ENCODE measurements at regions not wholly inside any gene's neighbourhood (a gene's known extent, or its start where the extent isn't known, plus 50 kb on each side); places are given as distances from the start of the nearest gene placed in this dataset.

- H3K27me3 ChIP-seq (replicated peaks; ENCODE audit: insufficient read depth), result no peaks in the 10 kb centered on the region
- TF ChIP-seq POLR2AphosphoS5 (IDR thresholded peaks at IDR 0.05) (no peak), POLR2A (IDR thresholded peaks at IDR 0.05) (no peak), CTCF (IDR thresholded peaks at IDR 0.05) (no peak)
- WGBS, result 49% methylated on average over 3 of the region's 3 CpGs
- intact Hi-C loops (cut with DNase I), result no loop called here
- no peaks in the 10 kb centered on the region for H3K36me3 ChIP-seq
- no peak overlapping the region for H3K4me3 ChIP-seq
- no peak for DNase-seq (ENCODE audit: low spot score)
- H3K4me1 ChIP-seq (replicated peaks), result no peaks in the 10 kb centered on the region
- no peaks in the 10 kb centered on the region for H3K9me3 ChIP-seq
- no peak overlapping the region for H3K27ac ChIP-seq
These were observed 83.5 kb upstream of the STARD13 start for GRCh38 chr13:33369073-33369472.

- Histone ChIP-seq H3K9me3 (no peaks in the 10 kb centered on the region), H3K4me1 (replicated peaks) (no peaks in the 10 kb centered on the region), H3K27ac (no peak overlapping the region), H3K27me3 (replicated peaks; ENCODE audit: insufficient read depth) (no peaks in the 10 kb centered on the region), H3K36me3 (no peaks in the 10 kb centered on the region), H3K4me3 (no peak overlapping the region)
- no peak for DNase-seq (ENCODE audit: low spot score)
- TF ChIP-seq CTCF (IDR thresholded peaks at IDR 0.05) (no peak), POLR2A (IDR thresholded peaks at IDR 0.05) (no peak), POLR2AphosphoS5 (IDR thresholded peaks at IDR 0.05) (no peak)
- intact Hi-C loops (cut with DNase I), result no loop called here
- WGBS, result 70% methylated on average over 4 of the region's 4 CpGs
These were observed 86.8 kb upstream of the STARD13 start for GRCh38 chr13:33372251-33372919.

GRCh38 chr13:33373624-33374023 is 88.1 kb upstream of the STARD13 start:
- TF ChIP-seq POLR2A (IDR thresholded peaks at IDR 0.05), result no peak
- Histone ChIP-seq H3K36me3 (no peaks in the 10 kb centered on the region), H3K4me1 (replicated peaks) (no peaks in the 10 kb centered on the region), H3K9me3 (no peaks in the 10 kb centered on the region), H3K27ac (no peak overlapping the region), H3K27me3 (replicated peaks; ENCODE audit: insufficient read depth) (no peaks in the 10 kb centered on the region), H3K4me3 (no peak overlapping the region)
- DNase-seq (ENCODE audit: low spot score), result no peak
- intact Hi-C loops (cut with DNase I), result no loop called here

- H3K27ac ChIP-seq, result no peak overlapping the region
- no peaks in the 10 kb centered on the region for H3K36me3 ChIP-seq
- intact Hi-C loops (cut with DNase I), result no loop called here
- H3K4me3 ChIP-seq, result no peak overlapping the region
- 68% methylated on average over 1 of the region's 1 CpG for WGBS
- no peak for DNase-seq (ENCODE audit: low spot score)
- no peaks in the 10 kb centered on the region for H3K9me3 ChIP-seq
- TF ChIP-seq POLR2A (IDR thresholded peaks at IDR 0.05) (no peak), POLR2AphosphoS5 (IDR thresholded peaks at IDR 0.05) (no peak), CTCF (IDR thresholded peaks at IDR 0.05) (no peak)
- no peaks in the 10 kb centered on the region for H3K27me3 ChIP-seq (replicated peaks; ENCODE audit: insufficient read depth)
- H3K4me1 ChIP-seq (replicated peaks), result no peaks in the 10 kb centered on the region
These were observed 89.9 kb upstream of the STARD13 start for GRCh38 chr13:33375421-33375820.

- DNase-seq (ENCODE audit: low spot score), result no peak
- TF ChIP-seq POLR2A (IDR thresholded peaks at IDR 0.05) (no peak), POLR2AphosphoS5 (IDR thresholded peaks at IDR 0.05) (no peak), CTCF (IDR thresholded peaks at IDR 0.05) (no peak)
- no peaks in the 10 kb centered on the region for H3K36me3 ChIP-seq
- H3K4me1 ChIP-seq (replicated peaks), result no peaks in the 10 kb centered on the region
- H3K4me3 ChIP-seq, result no peak overlapping the region
- no peaks in the 10 kb centered on the region for H3K27me3 ChIP-seq (replicated peaks; ENCODE audit: insufficient read depth)
- intact Hi-C loops (cut with DNase I), result no loop called here
- 96% methylated on average over 1 of the region's 1 CpG for WGBS
- no peaks in the 10 kb centered on the region for H3K9me3 ChIP-seq
- no peak overlapping the region for H3K27ac ChIP-seq
These were observed 90.7 kb upstream of the STARD13 start for GRCh38 chr13:33376212-33376611.
